Stimulated activated CD4-positive, alpha-beta T cell treated with anti-CD3 and anti-CD28 coated beads, Interleukin-1b, Interleukin-23, amount 100 ng/mL, for 4 hours (primary cell): ENCODE measurements at regions not wholly inside any gene's neighbourhood (a gene's known extent, or its start where the extent isn't known, plus 50 kb on each side); places are given as distances from the start of the nearest gene placed in this dataset.
"Not testable (repeated sequence)": the region's sequence is repeated elsewhere in the genome, so short reads cannot be mapped to it uniquely, and the experiment has no call there.

Experiments
- DNase-seq, 2 donors: peaks; one replicate each; pipeline ENCODE4 v3.0.0-alpha.2; 2020; ENCODE audit warnings: low read depth in 2 of 2

GRCh38 chr7:39758234-39758970 lies 135.0 kb downstream of the RALA start:
- DNase-seq = no peak

- no peak for DNase-seq
These were observed 138.1 kb downstream of the RALA start for GRCh38 chr7:39761449-39761848.

- not testable (repeated sequence) for DNase-seq
These were observed 139.1 kb downstream of the RALA start for GRCh38 chr7:39762466-39762865.

GRCh38 chr7:39762881-39763280 lies 139.5 kb downstream of the RALA start:
- not testable (repeated sequence) for DNase-seq

- DNase-seq = not testable (repeated sequence)
These were observed 142.5 kb downstream of the RALA start for GRCh38 chr7:39765833-39766232.

DNA sequence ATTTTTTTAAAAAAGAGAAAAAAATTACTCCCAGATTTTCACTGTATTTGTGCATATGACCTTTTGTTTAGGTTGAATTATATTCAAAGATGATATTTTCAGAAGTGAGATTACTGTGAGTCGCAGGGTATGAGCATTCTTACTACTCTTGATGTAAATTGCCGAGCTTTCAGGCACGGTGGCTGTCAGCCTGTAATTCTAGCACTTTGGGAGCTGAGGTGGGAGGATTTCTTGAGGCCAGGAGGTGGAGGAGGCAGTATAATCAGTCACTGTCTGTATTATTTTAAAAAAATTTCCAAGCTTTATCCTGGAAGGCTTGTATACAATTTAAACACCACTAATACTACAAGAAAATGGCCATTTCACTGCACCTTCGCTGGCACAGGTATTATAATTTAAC lies 145.1 kb downstream of the RALA start:
- DNase-seq = not testable (repeated sequence)

- DNase-seq = not testable (repeated sequence)
These were observed 151.0 kb downstream of the RALA start for GRCh38 chr7:39774341-39774851.

DNA sequence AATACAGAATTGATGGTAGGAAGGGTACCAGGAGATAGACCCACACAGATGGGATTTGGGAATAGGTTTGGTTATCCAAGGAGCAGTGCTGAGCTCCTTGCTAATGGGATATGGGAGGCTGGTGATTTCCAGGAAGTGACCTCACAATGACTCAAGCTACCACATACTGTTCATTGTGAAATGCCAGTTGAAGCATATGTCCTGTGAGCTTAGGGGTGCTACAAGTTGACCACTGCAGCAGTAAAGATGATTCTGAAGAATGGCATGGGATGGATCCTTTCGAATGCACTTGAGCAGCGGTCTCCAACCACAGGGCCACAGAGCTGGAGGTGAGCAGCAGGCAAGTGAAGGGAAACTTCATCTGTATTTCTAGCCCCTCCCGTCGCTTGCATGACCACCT lies 158.2 kb downstream of the RALA start:
- not testable (repeated sequence) for DNase-seq

DNA sequence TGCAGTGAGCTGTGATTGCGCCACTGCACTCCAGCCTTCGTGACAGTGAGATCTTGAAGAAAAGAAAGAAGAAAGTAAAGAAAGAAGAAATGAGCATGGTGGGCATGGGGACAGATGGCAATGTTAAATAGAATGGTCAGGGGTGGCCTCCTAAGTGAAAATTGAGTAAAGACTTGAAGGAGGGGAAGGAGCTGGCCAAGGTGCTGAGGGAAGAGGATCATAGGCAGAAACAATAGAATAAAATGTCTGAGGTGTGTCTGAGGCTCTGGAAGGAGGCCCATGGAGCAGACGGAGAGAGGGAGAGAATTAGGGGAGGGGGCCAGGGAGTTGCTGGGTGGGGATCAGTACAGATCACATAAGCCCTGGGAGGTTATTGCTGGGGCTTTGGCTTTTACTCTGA lies 163.1 kb downstream of the RALA start:
- not testable (repeated sequence) for DNase-seq

DNA sequence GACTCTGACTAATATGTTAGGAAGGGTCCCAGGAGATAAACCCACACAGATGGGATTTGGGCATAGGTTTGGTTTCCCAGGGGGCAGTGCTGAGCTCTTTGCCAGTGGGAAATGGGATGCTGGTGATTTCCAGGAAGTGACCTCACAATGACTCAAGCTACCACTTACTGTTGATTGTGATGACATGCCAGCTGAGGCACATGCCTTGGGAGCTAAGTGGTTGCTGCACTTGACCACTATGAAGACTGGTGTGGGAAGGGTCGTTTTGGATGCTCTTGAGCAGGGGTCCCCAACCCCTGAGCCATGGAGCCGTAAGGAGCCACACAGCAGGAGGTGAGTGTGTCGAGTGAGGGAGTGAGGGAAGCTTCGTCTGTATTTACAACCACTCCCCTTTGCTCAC lies 159.0 kb upstream of the CDK13 start:
- DNase-seq = not testable (repeated sequence)

- not testable (repeated sequence) for DNase-seq
These were observed 158.1 kb upstream of the CDK13 start for GRCh38 chr7:39791911-39792310.

DNA sequence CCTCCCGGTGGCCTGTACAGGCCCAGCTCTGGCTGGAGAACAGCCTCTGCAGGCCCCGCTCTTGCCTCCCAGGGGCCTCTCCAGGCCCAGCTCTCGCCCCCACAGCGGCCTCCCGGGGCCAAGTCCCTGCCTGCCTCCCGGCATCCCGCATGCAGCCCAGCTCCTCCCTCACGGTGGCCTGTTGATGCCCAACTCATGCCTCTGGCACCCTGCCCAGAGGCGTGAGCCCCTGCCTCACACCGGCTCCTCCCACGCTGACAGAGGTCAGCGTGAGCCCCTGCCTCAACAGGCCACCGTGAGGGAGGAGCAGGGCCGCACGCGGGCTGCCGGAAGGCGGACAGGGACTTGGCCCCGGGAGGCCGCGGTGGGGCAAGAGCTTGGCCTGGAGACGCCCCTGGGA lies 157.0 kb upstream of the CDK13 start:
- DNase-seq = not testable (repeated sequence)

DNA sequence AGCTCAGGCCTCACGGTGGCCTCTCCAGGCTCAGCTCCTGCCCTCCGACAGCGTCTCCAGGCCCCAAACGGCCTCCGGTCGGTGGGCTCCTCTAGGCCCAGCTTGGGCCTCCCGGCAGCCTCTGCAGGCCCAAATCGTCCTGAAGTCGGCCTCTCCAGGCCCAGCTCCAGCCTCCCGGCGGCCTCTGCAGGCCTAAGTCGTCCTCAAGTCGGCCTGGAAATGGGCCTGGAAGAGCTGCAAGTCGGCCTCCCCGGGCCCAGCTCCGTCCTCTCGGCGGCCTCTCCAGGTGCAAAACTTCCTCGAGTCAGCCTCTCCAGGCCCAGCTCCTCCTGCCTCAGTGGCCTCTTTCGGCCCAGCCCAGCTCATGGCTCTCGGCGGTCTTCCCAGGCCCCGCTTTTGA lies 156.2 kb upstream of the CDK13 start:
- not testable (repeated sequence) for DNase-seq

DNA sequence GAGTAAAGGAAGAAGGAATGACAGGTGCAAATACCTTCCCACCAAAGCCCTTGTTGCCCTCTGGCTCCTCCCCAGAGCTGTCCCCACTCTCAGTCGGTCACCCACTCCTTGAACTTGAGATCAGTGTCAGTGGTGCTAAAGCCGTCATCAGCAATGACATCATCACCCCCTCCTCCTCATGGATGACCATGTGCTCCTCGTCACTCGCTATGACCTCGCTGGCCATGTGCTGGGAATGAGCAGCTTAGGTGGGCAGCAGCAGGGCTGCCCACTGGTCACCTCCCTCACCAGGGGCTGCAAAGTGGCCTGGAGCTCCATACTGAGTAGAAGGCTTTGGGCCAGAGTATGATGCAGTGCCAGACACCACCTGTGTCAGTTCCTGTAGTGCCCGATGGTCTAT lies 153.1 kb upstream of the CDK13 start:
- not testable (repeated sequence) for DNase-seq

DNA sequence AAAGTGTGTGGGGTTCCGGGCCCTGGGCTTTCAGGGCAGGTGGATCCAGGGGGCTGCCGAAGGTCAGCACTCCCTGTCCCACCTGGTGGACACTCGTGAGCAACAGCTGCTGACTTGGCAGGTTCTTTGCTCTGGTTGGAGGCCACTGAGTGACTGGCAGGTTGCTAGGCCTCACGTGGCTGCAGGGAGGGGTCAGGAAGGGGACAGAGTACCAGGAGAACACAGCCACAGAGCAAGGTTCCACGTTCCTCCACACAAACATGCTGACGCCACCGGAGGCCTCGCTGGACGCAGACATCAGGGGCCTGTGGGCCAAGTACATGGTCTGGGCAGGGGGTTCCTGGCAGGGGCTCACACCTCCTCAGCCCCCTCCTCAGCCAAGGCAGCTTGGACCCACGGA lies 152.0 kb upstream of the CDK13 start:
- DNase-seq = not testable (repeated sequence)

DNA sequence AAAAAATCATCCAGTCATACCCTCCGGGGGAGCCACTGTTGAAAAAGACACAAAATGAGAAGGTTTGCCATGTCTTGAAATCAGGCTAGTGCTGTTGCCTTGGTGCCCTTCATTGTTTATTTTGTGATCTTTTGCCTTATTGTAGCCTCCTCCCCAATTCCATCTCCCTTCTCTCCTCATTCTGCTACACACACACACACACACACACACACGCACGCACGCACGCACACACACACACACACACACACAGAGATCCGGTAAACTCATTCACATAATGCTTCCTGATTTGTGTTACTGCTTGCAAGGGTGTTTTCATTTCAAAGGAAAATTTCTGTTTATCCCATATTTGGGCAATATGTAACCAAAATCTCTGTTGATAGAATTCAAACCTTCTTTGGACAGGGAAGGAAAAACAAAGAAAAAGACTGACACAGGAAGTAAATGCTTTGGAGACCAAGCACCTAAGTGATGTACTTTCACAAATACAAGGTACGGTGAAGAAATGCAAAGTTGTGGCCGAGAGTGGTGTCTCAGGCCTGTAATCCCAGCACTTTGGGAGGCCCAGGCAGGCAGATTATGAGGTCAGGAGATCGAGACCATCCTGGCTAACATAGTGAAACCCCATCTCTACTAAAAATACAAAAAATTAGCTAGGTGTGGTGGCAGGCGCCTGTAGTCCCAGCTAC lies 141.1 kb upstream of the CDK13 start:
- no peak for DNase-seq

- no peak for DNase-seq
These were observed 139.8 kb upstream of the CDK13 start for GRCh38 chr7:39810204-39810642.

GRCh38 chr7:39810710-39811109 lies 139.3 kb upstream of the CDK13 start:
- DNase-seq = no peak

- no peak for DNase-seq
These were observed 138.9 kb upstream of the CDK13 start for GRCh38 chr7:39811161-39811614.

GRCh38 chr7:39816462-39817060 lies 133.5 kb upstream of the CDK13 start:
- DNase-seq = no peak

DNA sequence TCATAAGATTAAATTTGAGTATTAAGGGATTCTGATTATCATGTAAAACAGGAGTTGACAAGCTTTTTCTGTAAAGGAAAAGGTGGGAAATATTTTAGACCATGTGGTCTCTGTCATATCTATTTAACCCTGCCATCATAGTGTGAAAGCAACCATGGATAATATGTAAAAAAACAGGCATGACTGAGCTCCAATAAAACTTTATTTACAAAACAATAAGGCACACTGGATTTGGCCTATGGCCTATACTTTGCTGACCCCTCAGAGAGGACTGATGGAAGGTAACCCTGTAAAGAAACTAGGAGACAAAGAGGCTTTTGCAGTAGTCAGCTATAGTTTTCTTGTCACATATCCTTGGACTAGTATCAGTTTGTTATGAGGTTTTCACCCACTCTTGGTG lies 130.5 kb upstream of the CDK13 start:
- DNase-seq = no peak

DNA sequence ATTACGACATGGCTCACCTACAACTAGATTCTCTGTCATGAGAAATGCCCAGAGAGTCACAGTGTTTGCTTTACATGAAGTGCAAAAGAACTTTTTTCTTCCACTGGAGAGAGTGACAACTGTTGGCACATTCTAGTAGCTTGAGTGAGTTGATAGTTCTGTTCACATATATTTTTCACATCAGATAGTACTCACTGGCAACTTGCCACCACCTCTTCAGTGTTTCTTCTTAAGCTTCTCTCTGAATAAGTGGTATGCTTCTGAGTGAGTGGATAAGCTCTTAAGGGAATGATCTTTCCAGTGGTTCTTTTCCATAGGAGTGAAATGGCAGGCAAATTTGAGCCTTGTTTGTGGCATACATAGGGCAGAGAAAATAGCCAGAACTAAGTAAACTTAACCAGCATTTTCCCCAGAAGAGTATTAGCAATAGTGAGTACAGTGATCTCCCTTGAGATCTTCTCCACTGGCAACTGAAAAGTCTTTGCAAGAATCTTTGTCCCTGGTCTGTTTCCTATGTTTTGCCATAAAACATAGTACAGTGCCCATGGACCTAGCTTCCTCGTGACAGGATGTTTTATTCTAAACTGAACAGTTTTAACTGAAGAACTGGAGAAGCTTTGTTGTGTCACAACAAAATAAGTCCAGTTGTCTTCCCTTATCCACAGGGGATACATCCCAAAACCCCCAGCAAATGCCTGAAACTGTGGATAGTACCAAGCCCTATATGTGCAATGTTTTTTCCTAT lies 125.4 kb upstream of the CDK13 start:
- DNase-seq = no peak
